ENCODE measurements at regions not wholly inside any gene's neighbourhood (a gene's known extent, or its start where the extent isn't known, plus 50 kb on each side); places are given as distances from the start of the nearest gene placed in this dataset.
"Not testable (repeated sequence)": the region's sequence is repeated elsewhere in the genome, so short reads cannot be mapped to it uniquely, and the experiment has no call there.

GRCh38 chr7:138220321-138220720 is 144.1 kb downstream of the AKR1D1 start:
- TF ChIP-seq EZH2 (IDR thresholded peaks at IDR 0.05); POLR2AphosphoS5 (IDR thresholded peaks at IDR 0.05; ENCODE audit: borderline replicate concordance, low read depth, low read length): not testable (repeated sequence)
